GM23338 (cell line): ENCODE measurements at regions not wholly inside any gene's neighbourhood (a gene's known extent, or its start where the extent isn't known, plus 50 kb on each side); places are given as distances from the start of the nearest gene placed in this dataset.

Source experiments
- ATAC-seq: fragments of 200-7000 bp; cut with Tn5 transposase; 3 replicates; pipeline ENCODE4 v1.9.1; 2020
- DNase-seq: peaks from one replicate; pipeline ENCODE4 v3.0.0-alpha.2; 2015; ENCODE audit warnings: low spot score
- H2AFZ ChIP-seq: fragments of 200-600 bp; sonication (generic); 2 replicates; pipeline ENCODE4 v1.8.0; 2016; ENCODE audit warnings: antibody characterized with exemption, mild to moderate bottlenecking, moderate library complexity
- H3F3A ChIP-seq: fragments of 200-600 bp; sonication (generic); replicated peaks from 2 replicates; pipeline ENCODE4 v1.8.0; 2017; ENCODE audit warnings: antibody characterized with exemption, mixed run types, low read depth
- H3K27ac ChIP-seq: fragments of 200-600 bp; sonication (generic); 2 replicates; pipeline ENCODE4 v1.6.1; 2016; ENCODE audit warnings: low read depth
- H3K27me3 ChIP-seq: fragments of 200-600 bp; sonication (generic); 2 replicates; pipeline ENCODE4 v1.8.0; 2016; ENCODE audit warnings: mild to moderate bottlenecking, mixed run types, moderate library complexity; ENCODE audit not compliant: insufficient read depth
- H3K36me3 ChIP-seq: fragments of 200-600 bp; sonication (generic); 2 replicates; pipeline ENCODE4 v1.8.0; 2016; ENCODE audit warnings: mild to moderate bottlenecking; ENCODE audit not compliant: insufficient read depth
- H3K4me1 ChIP-seq: fragments of 200-600 bp; sonication (generic); 2 replicates; pipeline ENCODE4 v1.8.0; 2016; ENCODE audit warnings: mild to moderate bottlenecking, moderate library complexity; ENCODE audit not compliant: insufficient read depth
- H3K4me2 ChIP-seq: fragments of 200-600 bp; sonication (generic); 2 replicates; pipeline ENCODE4 v1.7.1; 2017; ENCODE audit warnings: mixed run types
- H3K4me3 ChIP-seq: fragments of 200-600 bp; sonication (generic); 2 replicates; pipeline ENCODE4 v1.6.1; 2016; ENCODE audit warnings: mixed run types
- H3K79me2 ChIP-seq: fragments of 200-600 bp; sonication (generic); replicated peaks from 2 replicates; pipeline ENCODE4 v1.8.0; 2017; ENCODE audit warnings: mild to moderate bottlenecking; ENCODE audit not compliant: insufficient read depth
- H3K9me2 ChIP-seq: fragments of 200-600 bp; sonication (generic); 2 replicates; pipeline ENCODE4 v1.8.0; 2017; ENCODE audit not compliant: insufficient read depth
- H4K20me1 ChIP-seq: fragments of 200-600 bp; sonication (generic); replicated peaks from 2 replicates; pipeline ENCODE4 v1.8.0; 2017; ENCODE audit warnings: mild to moderate bottlenecking; ENCODE audit not compliant: insufficient read depth
- H3K27ac Mint-ChIP-seq: 2 replicates; pipeline ENCODE4 v1.8.0; 2020; ENCODE audit warnings: inconsistent platforms, mild to moderate bottlenecking, moderate library complexity, mixed read lengths
- H3K27me3 Mint-ChIP-seq: 3 replicates; pipeline ENCODE4 v1.8.0; 2022; ENCODE audit warnings: low read depth, mild to moderate bottlenecking, moderate library complexity, mixed read lengths, inconsistent platforms; ENCODE audit not compliant: insufficient read depth, poor library complexity
- H3K36me3 Mint-ChIP-seq: 3 replicates; pipeline ENCODE4 v1.8.0; 2021; ENCODE audit warnings: low read depth, mild to moderate bottlenecking, inconsistent platforms, moderate library complexity, mixed read lengths
- H3K4me1 Mint-ChIP-seq: 3 replicates; pipeline ENCODE4 v1.8.0; 2020; ENCODE audit warnings: mild to moderate bottlenecking, inconsistent platforms, mixed read lengths
- H3K4me3 Mint-ChIP-seq: 3 replicates; pipeline ENCODE4 v1.8.0; 2021; ENCODE audit warnings: moderate library complexity, mild to moderate bottlenecking, inconsistent platforms, mixed read lengths
- H3K9me3 Mint-ChIP-seq: 3 replicates; pipeline ENCODE4 v1.8.0; 2020; ENCODE audit warnings: moderate library complexity, mild to moderate bottlenecking, inconsistent platforms, mixed read lengths
- EZH2phosphoT487 ChIP-seq: fragments of 200-600 bp; sonication (generic); IDR thresholded peaks from one replicate; pipeline ENCODE4 v1.8.1; 2018; ENCODE audit warnings: antibody characterized with exemption; ENCODE audit not compliant: unreplicated experiment
- NANOG ChIP-seq: IDR thresholded peaks from 2 replicates; pipeline ENCODE4 v1.6.1; 2016; ENCODE audit warnings: antibody characterized with exemption, borderline replicate concordance
- POLR2AphosphoS5 ChIP-seq: IDR thresholded peaks from 2 replicates; pipeline ENCODE4 v1.6.1; 2016; ENCODE audit warnings: antibody characterized with exemption, low read depth
- TF ChIP-seq, protein P1 (sequence below), 2 experiments: fragments of 200-600 bp in 1 of 2; sonication (generic) in 1 of 2; conservative IDR thresholded peaks; 2 replicates each; pipeline versions ENCODE4 v1.5.1 to v1.6.1; 2016 to 2017; ENCODE audit warnings: antibody characterized with exemption in 2 of 2, low read depth in 2 of 2, mild to moderate bottlenecking in 2 of 2, moderate library complexity in 1 of 2
- TF ChIP-seq, protein P2 (sequence below): IDR thresholded peaks from one replicate; pipeline ENCODE4 v1.6.1; 2018; ENCODE audit warnings: antibody characterized with exemption; ENCODE audit not compliant: unreplicated experiment
- TF ChIP-seq, protein P3 (sequence below): fragments of 250-450 bp; sonication (Bioruptor Pico); IDR thresholded peaks from 2 replicates; pipeline ENCODE4 v1.5.0; 2020; ENCODE audit warnings: mild to moderate bottlenecking, moderate library complexity

DNA sequence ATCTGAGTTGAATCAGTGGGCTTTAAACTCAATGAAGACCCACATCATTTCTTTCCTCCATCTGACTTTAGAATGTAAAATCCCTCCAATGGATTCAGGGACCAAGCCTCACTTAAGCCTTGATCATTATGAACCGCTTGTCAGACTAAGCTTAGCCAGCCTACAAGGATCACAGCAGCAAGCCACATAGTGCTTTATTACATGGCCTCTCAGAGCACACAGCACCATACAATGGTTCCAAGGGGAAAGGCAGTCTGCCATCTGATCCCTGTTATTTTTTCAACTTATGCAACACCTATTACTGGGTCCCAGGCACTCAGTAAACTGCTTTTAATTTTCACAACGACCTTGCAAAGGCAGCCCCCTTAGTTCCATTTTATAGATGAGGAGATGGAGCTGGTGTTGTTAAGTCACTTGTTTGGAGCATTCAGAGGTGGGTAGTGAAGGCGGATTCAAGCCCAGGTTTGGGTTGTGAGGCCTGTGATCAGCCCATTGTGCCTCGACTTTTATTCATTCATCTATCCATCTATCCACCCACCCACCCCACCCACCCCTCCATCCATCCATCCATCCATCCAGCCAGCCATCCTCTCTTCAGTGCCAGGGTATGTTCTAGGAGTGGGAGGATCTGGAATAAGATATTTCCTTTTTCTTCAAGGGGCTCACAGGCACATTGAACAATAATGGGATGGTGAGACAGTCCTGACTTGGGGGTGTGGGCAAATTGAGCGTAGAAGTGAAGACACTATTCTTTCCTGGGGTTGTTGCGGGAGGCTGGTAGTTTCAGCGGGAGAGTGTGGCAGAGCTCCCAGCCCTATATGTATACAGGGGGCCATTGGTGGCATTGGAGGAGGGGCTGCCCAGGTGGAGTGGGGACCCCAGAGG, 141.2 kb downstream of the MYCN start:
- Histone ChIP-seq H3K4me1 (0 out of 2 replicates have a peak, but pooled peaks cover 7% of the 10 kb centered on the region), H3F3A (no peaks in the 10 kb centered on the region), H3K4me2 (no peak overlapping the region), H3K36me3 (no peaks in the 10 kb centered on the region), H4K20me1 (no peaks in the 10 kb centered on the region), H3K27me3 (no peaks in the 10 kb centered on the region), H3K9me2 (0 out of 2 replicates have a peak, but pooled peaks cover 18% of the 10 kb centered on the region), H2AFZ (no peak overlapping the region), H3K79me2 (no peaks in the 10 kb centered on the region), H3K4me3 (no peak overlapping the region), H3K27ac (no peak overlapping the region)
- peaks cover under 1% of the 10 kb centered on the region; the same call in 2 of the 3 replicates for H3K9me3 Mint-ChIP-seq
- no peak for DNase-seq
- TF ChIP-seq, protein P1, sequence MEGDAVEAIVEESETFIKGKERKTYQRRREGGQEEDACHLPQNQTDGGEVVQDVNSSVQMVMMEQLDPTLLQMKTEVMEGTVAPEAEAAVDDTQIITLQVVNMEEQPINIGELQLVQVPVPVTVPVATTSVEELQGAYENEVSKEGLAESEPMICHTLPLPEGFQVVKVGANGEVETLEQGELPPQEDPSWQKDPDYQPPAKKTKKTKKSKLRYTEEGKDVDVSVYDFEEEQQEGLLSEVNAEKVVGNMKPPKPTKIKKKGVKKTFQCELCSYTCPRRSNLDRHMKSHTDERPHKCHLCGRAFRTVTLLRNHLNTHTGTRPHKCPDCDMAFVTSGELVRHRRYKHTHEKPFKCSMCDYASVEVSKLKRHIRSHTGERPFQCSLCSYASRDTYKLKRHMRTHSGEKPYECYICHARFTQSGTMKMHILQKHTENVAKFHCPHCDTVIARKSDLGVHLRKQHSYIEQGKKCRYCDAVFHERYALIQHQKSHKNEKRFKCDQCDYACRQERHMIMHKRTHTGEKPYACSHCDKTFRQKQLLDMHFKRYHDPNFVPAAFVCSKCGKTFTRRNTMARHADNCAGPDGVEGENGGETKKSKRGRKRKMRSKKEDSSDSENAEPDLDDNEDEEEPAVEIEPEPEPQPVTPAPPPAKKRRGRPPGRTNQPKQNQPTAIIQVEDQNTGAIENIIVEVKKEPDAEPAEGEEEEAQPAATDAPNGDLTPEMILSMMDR (conservative IDR thresholded peaks at IDR 0.05; ENCODE audit: low read depth in 2 of 2) = 0 out of 4 replicates have a peak, but pooled peaks of 1 of the 2 experiments have one; percentile 4
- no peak for TF ChIP-seq EZH2phosphoT487
- peaks cover 9% of the 10 kb centered on the region; the same call in 2 of the 3 replicates for H3K36me3 Mint-ChIP-seq
- no peak overlapping the region for H3K4me3 Mint-ChIP-seq
- no peak; the same call in 2 of the 3 replicates for ATAC-seq
- no peak overlapping the region for H3K27ac Mint-ChIP-seq
- H3K27me3 Mint-ChIP-seq = peaks cover 9% of the 10 kb centered on the region
- peaks cover 32% of the 10 kb centered on the region for H3K4me1 Mint-ChIP-seq

DNA sequence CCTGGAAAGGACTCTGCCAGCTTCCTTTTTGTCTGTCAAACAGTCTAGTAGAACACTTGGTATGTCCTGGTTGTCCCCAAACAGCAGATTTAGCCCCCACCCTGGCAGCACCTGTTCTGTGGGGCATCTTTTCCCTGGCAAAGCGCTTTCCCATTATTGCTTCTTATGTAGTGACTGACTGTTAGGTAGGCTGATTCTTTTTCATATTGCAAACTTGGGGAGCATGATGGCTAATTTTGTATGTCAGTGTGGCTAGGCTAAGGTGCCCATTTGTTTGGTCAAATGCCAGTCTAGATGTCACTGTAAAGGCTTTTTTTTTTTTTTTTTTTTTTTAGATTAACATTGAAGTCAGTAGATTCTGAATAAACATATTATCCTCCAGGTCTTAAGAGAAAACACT, 140.2 kb downstream of the MYCN start:
- Histone ChIP-seq H3K79me2 (no peaks in the 10 kb centered on the region), H3K9me2 (0 out of 2 replicates have a peak, but pooled peaks cover 18% of the 10 kb centered on the region), H3K4me1 (0 out of 2 replicates have a peak, but pooled peaks cover 7% of the 10 kb centered on the region), H4K20me1 (no peaks in the 10 kb centered on the region), H3F3A (no peaks in the 10 kb centered on the region), H2AFZ (no peak overlapping the region), H3K27ac (no peak overlapping the region), H3K4me2 (no peak overlapping the region), H3K36me3 (no peaks in the 10 kb centered on the region), H3K4me3 (no peak overlapping the region), H3K27me3 (no peaks in the 10 kb centered on the region)
- Mint-ChIP-seq H3K4me3 (no peak overlapping the region), H3K36me3 (peaks cover 10% of the 10 kb centered on the region; the same call in 2 of the 3 replicates), H3K27me3 (peaks cover 9% of the 10 kb centered on the region), H3K9me3 (peaks cover 3% of the 10 kb centered on the region; the same call in 2 of the 3 replicates), H3K27ac (no peak overlapping the region), H3K4me1 (peaks cover 32% of the 10 kb centered on the region)
- no peak for ATAC-seq
- DNase-seq = no peak
- TF ChIP-seq EZH2phosphoT487 (no peak), NANOG (no peak), POLR2AphosphoS5 (no peak)
- TF ChIP-seq, protein P2, sequence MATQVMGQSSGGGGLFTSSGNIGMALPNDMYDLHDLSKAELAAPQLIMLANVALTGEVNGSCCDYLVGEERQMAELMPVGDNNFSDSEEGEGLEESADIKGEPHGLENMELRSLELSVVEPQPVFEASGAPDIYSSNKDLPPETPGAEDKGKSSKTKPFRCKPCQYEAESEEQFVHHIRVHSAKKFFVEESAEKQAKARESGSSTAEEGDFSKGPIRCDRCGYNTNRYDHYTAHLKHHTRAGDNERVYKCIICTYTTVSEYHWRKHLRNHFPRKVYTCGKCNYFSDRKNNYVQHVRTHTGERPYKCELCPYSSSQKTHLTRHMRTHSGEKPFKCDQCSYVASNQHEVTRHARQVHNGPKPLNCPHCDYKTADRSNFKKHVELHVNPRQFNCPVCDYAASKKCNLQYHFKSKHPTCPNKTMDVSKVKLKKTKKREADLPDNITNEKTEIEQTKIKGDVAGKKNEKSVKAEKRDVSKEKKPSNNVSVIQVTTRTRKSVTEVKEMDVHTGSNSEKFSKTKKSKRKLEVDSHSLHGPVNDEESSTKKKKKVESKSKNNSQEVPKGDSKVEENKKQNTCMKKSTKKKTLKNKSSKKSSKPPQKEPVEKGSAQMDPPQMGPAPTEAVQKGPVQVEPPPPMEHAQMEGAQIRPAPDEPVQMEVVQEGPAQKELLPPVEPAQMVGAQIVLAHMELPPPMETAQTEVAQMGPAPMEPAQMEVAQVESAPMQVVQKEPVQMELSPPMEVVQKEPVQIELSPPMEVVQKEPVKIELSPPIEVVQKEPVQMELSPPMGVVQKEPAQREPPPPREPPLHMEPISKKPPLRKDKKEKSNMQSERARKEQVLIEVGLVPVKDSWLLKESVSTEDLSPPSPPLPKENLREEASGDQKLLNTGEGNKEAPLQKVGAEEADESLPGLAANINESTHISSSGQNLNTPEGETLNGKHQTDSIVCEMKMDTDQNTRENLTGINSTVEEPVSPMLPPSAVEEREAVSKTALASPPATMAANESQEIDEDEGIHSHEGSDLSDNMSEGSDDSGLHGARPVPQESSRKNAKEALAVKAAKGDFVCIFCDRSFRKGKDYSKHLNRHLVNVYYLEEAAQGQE = no peak
- TF ChIP-seq, protein P3, sequence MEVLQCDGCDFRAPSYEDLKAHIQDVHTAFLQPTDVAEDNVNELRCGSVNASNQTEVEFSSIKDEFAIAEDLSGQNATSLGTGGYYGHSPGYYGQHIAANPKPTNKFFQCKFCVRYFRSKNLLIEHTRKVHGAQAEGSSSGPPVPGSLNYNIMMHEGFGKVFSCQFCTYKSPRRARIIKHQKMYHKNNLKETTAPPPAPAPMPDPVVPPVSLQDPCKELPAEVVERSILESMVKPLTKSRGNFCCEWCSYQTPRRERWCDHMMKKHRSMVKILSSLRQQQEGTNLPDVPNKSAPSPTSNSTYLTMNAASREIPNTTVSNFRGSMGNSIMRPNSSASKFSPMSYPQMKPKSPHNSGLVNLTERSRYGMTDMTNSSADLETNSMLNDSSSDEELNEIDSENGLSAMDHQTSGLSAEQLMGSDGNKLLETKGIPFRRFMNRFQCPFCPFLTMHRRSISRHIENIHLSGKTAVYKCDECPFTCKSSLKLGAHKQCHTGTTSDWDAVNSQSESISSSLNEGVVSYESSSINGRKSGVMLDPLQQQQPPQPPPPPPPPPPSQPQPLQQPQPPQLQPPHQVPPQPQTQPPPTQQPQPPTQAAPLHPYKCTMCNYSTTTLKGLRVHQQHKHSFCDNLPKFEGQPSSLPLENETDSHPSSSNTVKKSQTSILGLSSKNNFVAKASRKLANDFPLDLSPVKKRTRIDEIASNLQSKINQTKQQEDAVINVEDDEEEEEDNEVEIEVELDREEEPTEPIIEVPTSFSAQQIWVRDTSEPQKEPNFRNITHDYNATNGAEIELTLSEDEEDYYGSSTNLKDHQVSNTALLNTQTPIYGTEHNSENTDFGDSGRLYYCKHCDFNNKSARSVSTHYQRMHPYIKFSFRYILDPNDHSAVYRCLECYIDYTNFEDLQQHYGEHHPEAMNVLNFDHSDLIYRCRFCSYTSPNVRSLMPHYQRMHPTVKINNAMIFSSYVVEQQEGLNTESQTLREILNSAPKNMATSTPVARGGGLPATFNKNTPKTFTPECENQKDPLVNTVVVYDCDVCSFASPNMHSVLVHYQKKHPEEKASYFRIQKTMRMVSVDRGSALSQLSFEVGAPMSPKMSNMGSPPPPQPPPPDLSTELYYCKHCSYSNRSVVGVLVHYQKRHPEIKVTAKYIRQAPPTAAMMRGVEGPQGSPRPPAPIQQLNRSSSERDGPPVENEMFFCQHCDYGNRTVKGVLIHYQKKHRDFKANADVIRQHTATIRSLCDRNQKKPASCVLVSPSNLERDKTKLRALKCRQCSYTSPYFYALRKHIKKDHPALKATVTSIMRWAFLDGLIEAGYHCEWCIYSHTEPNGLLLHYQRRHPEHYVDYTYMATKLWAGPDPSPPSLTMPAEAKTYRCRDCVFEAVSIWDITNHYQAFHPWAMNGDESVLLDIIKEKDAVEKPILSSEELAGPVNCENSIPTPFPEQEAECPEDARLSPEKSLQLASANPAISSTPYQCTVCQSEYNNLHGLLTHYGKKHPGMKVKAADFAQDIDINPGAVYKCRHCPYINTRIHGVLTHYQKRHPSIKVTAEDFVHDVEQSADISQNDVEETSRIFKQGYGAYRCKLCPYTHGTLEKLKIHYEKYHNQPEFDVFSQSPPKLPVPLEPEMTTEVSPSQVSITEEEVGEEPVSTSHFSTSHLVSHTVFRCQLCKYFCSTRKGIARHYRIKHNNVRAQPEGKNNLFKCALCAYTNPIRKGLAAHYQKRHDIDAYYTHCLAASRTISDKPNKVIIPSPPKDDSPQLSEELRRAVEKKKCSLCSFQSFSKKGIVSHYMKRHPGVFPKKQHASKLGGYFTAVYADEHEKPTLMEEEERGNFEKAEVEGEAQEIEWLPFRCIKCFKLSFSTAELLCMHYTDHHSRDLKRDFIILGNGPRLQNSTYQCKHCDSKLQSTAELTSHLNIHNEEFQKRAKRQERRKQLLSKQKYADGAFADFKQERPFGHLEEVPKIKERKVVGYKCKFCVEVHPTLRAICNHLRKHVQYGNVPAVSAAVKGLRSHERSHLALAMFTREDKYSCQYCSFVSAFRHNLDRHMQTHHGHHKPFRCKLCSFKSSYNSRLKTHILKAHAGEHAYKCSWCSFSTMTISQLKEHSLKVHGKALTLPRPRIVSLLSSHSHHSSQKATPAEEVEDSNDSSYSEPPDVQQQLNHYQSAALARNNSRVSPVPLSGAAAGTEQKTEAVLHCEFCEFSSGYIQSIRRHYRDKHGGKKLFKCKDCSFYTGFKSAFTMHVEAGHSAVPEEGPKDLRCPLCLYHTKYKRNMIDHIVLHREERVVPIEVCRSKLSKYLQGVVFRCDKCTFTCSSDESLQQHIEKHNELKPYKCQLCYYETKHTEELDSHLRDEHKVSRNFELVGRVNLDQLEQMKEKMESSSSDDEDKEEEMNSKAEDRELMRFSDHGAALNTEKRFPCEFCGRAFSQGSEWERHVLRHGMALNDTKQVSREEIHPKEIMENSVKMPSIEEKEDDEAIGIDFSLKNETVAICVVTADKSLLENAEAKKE (CRISPR knock-in tag) = no peak
